Esophagus mucosa (tissue), 1 donor: ENCODE measurements at regions not wholly inside any gene's neighbourhood (a gene's known extent, or its start where the extent isn't known, plus 50 kb on each side); places are given as distances from the start of the nearest gene placed in this dataset.

Experiments used
- ATAC-seq: fragments of 200-7000 bp; cut with Tn5 transposase; one replicate; pipeline ENCODE4 v1.9.1; 2020
- donor health status: DM: yes; HTN: yes; CAD: no.

GRCh38 chr10:123535386-123535785 is 130.8 kb upstream of the GPR26 start:
- ATAC-seq: no peak

- no peak for ATAC-seq
Measured at GRCh38 chr10:123536176-123536845, 129.8 kb upstream of the GPR26 start.

DNA sequence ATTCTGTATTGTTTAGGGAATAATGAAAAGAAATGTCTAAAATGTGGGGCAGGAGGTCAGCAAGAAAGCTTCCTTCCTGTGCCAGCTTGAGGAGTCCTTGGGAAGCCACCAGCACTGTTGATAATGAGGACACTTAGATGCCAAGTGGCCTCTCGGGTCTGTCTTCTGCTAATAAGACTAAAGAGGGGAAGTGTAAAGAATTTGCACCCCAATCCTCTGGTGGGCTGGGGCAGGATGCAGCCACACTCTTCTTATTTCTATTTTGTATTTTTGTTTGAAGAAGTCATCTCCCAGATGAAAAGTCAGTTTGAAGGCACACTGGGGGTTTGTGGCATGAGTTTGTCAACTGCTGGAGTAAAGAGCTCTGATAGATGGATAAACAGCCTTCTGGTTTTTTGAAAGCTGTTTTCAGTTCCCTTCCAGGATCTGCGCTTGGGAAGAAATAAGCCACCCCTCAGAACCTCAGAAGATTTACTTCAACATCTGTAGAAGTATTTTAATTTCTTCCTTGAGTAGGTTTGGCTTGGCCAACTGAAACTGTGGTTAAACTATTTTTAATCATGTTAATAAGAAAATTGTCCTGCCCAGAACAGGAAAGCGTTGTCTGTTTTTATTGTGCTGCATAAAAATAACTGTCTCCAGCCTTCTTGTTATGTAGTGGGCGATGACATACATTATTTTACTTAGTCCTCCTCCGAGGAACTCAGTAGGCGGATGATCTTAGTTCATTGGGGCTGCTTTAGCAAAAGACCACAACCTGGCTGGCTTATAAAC is 128.8 kb upstream of the GPR26 start:
- ATAC-seq: no peak

DNA sequence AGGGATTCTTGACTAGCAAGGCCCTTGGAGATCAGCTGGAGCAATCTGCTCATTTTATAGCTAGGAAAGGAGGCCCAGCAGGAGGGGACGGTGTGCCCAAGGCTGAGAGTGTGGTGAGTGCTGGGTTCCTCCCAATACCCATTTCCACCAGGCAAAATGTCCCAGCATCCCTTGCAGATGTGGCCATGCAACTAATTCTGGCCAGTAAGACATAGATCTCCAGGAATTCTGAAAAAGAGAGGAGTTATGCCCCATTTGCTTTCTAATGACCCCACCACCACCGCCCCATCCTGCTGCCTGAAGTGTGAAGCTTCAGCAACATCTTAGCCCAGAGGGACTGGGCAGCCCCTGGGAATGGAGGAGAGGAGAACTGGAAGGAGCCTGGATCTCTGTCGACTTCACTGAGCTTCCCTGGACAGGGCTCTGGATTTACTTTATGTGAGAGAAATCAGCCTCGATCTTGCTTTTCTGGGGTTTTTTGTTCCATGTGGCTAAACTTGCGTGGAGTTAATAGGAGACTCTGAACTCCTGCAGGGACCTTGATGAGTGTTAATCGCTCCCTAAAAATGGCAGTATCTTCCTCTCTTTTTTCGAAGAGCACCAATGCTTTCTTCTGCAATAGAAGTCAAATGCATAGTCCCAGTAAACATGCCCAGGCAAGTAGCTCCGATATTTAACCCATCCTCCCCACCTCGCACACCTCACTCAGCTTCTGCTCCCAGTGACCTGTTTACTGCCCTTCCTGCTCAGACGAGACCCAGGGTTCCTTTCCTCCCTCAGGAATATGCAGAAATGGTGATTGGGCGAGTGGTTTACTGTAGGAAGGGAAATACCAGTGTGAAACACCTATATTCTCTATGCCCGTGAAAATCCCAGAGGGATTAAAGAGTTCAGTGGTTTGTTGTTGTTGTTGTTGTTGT is 127.5 kb upstream of the GPR26 start:
- ATAC-seq: no peak

DNA sequence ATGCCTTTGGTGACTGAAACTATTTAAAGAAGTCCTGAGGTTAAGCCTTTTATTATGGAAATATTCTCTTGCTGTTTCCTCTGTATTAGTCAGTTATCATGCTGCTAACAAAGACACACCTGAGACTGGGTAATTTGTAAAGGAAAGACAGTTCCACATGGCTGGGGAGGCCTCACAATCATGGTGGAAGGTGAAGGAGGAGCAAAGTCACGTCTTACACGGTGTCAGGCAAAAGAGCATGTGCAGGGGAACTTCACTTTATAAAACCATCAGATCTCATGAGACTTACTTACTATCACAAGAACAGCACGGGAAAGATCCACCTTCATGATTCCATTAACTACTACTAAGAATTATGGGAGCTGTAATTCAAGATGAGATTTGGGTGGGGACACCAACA is 121.2 kb upstream of the GPR26 start:
- no peak for ATAC-seq

DNA sequence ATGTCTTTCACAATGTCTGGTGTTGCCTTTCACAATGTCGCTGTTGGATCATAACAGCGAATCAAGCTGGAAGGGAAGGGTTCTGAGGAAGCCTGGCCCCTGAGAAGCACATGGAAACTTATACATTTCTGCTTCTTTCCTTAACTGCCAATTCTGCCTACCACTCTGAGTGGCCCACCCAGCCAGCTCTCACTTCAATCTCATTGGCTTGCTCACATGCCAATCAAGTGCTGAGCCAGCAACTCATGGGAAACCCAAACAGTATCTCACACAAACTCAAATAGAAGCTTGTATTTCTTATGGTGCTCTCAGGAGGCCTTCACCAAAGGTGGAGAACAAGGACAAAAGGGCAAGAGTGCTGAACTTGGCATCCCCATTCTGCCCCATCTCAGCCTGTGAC is 117.4 kb upstream of the GPR26 start:
- ATAC-seq: no peak

GRCh38 chr10:123549761-123550454 is 116.2 kb upstream of the GPR26 start:
- no peak for ATAC-seq

- ATAC-seq: no peak
Measured at GRCh38 chr10:123550675-123551096, 115.5 kb upstream of the GPR26 start.

DNA sequence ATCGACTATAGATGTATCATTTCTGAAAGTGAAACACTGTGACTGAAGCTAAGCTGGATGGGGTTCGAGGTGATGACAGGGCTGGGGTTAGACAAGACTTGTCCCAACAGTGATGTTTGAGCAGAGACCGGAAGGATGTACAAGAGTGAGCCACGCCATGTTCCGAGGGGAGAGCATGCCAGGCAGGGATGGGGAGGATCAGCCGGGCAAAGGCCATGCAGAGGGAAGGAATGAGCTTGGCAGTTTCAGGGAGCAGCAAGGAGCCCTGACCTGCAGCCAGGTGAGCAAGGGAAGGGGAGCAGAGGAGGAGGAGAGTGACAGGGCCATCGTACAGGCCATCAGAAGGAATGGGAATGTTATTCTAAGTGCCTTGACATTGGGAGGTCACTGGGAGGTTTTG is 114.9 kb upstream of the GPR26 start:
- no peak for ATAC-seq

DNA sequence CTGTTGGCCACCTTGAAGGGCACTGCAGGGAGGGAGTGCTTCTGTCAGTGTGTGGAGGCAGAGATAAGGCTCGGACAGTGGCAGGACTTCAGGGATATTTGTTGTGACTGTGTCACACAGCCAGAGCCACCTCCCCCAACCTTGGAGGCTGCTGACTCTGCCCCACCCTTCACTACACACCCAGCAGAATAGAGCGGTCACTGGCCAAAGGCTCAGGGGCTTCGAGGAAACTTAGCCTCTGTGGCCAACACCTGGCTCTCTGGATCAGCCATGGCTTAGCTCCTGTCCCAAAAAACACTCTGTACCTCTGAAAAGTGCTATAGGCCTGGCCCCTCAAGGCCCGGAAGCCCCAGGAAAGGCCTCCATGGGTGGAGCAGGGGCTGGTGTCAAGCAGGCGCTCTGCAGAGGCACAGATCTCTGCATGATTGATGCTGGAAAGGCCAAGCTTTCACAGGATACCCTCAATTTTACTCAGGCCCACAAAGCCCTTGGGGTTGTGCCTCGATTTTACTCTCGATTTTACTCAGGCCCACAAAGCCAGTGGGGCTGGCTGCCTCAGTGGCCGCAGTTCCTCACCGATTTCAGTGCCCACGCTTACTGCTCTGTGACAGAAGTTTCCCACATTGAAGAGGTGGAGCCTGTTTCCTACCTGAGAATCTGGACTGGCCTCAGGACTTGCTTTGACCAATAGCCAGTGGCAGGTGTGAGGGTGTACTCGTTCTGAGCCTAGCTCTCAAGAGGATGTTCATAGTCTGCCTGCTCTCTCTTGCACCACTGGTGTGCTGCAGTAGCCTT is 113.2 kb upstream of the GPR26 start:
- no peak for ATAC-seq

DNA sequence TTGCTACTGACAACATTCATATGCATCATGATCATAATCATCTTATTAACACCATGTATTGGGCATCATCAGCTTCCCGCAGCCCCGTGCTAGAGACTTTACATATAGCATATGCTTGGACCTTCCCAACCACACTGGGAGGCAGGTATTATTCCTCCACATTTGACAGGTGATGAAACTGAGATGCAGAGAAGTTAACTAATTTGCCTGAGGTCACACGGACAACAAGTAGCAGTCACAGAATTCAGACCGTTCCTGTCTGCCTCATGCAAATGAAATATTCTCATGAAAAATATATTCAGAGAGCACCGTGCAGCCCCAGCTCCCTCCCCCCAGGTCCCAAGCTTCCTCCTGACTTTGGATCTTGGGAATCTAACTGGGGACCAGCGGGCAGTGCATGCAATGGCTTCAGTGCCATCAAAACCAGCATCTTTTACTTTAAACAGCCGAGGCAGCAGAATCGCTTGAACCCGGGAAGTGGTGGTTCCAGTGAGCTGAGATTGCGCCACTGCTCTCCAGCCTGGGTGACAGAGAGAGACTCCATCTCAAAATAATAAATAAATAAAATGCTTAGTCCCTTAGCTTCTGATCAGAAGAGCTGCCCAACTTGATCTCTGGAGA is 112.2 kb upstream of the GPR26 start:
- ATAC-seq: no peak

GRCh38 chr10:123554656-123555055 is 111.5 kb upstream of the GPR26 start:
- no peak for ATAC-seq

GRCh38 chr10:123555616-123556015 is 110.5 kb upstream of the GPR26 start:
- ATAC-seq: no peak

DNA sequence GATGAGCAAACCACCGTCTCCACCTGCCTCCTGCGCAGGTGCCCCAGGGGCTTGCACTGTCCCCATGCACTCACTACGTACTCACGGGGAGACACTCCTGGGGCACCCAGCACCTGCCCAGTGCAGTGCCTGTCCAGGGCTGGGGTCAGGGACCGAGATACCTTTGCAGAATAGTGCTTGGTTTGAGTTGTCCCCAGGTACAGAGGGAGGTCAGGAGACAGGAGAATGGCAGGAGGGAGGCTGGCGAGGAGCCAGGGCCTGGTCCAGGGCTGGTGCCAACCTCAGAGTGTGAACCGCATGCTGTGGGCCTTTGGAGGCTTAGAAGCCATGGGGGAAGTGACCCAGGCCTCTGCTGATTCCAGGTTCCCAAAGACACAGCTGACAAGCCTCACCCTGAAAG is 110.1 kb upstream of the GPR26 start:
- no peak for ATAC-seq

GRCh38 chr10:123556736-123557135 is 109.4 kb upstream of the GPR26 start:
- no peak for ATAC-seq

- ATAC-seq: no peak
Measured at GRCh38 chr10:123557366-123558108, 108.6 kb upstream of the GPR26 start.

GRCh38 chr10:123558651-123559050 is 107.5 kb upstream of the GPR26 start:
- ATAC-seq: no peak

- ATAC-seq: peak; percentile 85
Measured at GRCh38 chr10:123559066-123559822, 106.9 kb upstream of the GPR26 start.

DNA sequence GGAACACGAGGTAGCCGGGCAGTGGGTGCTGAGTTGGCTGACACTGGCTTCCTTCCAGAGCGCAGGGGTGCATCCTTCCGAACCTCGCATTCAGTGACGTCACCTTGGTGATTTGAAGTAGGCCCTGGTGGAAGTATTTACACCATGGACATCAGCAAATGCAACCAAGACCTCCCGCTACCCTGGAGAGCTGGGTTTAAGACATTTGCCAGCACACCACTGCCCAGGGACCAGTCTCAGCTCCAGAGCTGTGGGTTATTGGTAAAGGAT is 106.4 kb upstream of the GPR26 start:
- ATAC-seq: no peak
